Liver (tissue), 8 donors: ENCODE measurements at regions not wholly inside any gene's neighbourhood (a gene's known extent, or its start where the extent isn't known, plus 50 kb on each side); places are given as distances from the start of the nearest gene placed in this dataset.

Experiments
- DNase-seq: peaks from one replicate; pipeline ENCODE4 v3.0.0-alpha.2; 2017; ENCODE audit warnings: low spot score
- H3K27ac ChIP-seq, 2 donors: one replicate each; pipeline ENCODE4 v1.7.0; 2013; ENCODE audit warnings: inconsistent platforms in 2 of 2, low read length in 2 of 2, control low read depth in 1 of 2, low read depth in 1 of 2, mild to moderate bottlenecking in 1 of 2
- H3K27me3 ChIP-seq, 4 donors: one replicate each; pipeline versions ENCODE4 v1.6.1 to v1.7.0; 2013; ENCODE audit warnings: low read length in 3 of 4, inconsistent platforms in 1 of 4, mild to moderate bottlenecking in 1 of 4, moderate library complexity in 1 of 4; ENCODE audit not compliant: control insufficient read depth in 4 of 4, insufficient read depth in 4 of 4
- H3K36me3 ChIP-seq, 4 donors: one replicate each; pipeline versions ENCODE4 v1.6.1 to v1.7.0; 2013; ENCODE audit warnings: low read length in 3 of 4, mild to moderate bottlenecking in 3 of 4, low read depth in 1 of 4, moderate library complexity in 1 of 4; ENCODE audit not compliant: control insufficient read depth in 4 of 4, insufficient read depth in 3 of 4
- H3K4me1 ChIP-seq, 4 donors: one replicate each; pipeline versions ENCODE4 v1.6.1 to v1.7.0; 2013; ENCODE audit warnings: low read length in 3 of 4, mild to moderate bottlenecking in 3 of 4, moderate library complexity in 1 of 4; ENCODE audit not compliant: control insufficient read depth in 4 of 4, insufficient read depth in 4 of 4
- H3K4me3 ChIP-seq, 3 donors: one replicate each; pipeline versions ENCODE4 v1.6.1 to v1.7.0; 2013; ENCODE audit warnings: low read length in 3 of 3, control low read depth in 1 of 3, low read depth in 1 of 3, mild to moderate bottlenecking in 1 of 3
- H3K9ac ChIP-seq, 2 donors: one replicate each; pipeline ENCODE4 v1.7.0; 2013; ENCODE audit warnings: low read length in 2 of 2, mild to moderate bottlenecking in 2 of 2, moderate library complexity in 2 of 2, control low read depth in 1 of 2, low read depth in 1 of 2
- H3K9me3 ChIP-seq, 4 donors: one replicate each; pipeline versions ENCODE4 v1.6.1 to v1.7.0; 2013; ENCODE audit warnings: low read length in 3 of 4; ENCODE audit not compliant: control insufficient read depth in 4 of 4
- EGR1 ChIP-seq, 2 donors: IDR thresholded peaks; 2 replicates each; pipeline ENCODE4 v1.6.1; 2016 to 2018; ENCODE audit warnings: antibody characterized with exemption in 2 of 2, low read depth in 2 of 2
- FOXA2 ChIP-seq: IDR thresholded peaks from 2 replicates; pipeline ENCODE4 v1.6.1; 2016; ENCODE audit warnings: antibody characterized with exemption
- GABPA ChIP-seq, 2 donors: IDR thresholded peaks in 1 of 2; conservative IDR thresholded peaks in 1 of 2; 2 replicates each; pipeline ENCODE4 v1.6.1; 2016; ENCODE audit warnings: antibody characterized with exemption in 2 of 2, mild to moderate bottlenecking in 1 of 2, moderate library complexity in 1 of 2
- HNF4G ChIP-seq: IDR thresholded peaks from 2 replicates; pipeline ENCODE4 v1.6.1; 2016; ENCODE audit warnings: antibody characterized with exemption
- MAX ChIP-seq: IDR thresholded peaks from 2 replicates; pipeline ENCODE4 v1.6.1; 2016; ENCODE audit warnings: antibody characterized with exemption
- NR2F2 ChIP-seq: IDR thresholded peaks from 2 replicates; pipeline ENCODE4 v1.6.1; 2016; ENCODE audit warnings: antibody characterized with exemption
- RAD21 ChIP-seq, 2 donors: IDR thresholded peaks; 2 replicates each; pipeline ENCODE4 v1.6.1; 2016; ENCODE audit warnings: antibody characterized with exemption in 2 of 2, mild to moderate bottlenecking in 2 of 2
- REST ChIP-seq: IDR thresholded peaks from 2 replicates; pipeline ENCODE4 v1.6.1; 2016; ENCODE audit warnings: antibody characterized with exemption, mild to moderate bottlenecking
- RXRA ChIP-seq, 2 donors: IDR thresholded peaks; 2 replicates each; pipeline ENCODE4 v1.6.1; 2017 to 2018; ENCODE audit warnings: antibody characterized with exemption in 2 of 2, mild to moderate bottlenecking in 1 of 2
- TAF1 ChIP-seq: conservative IDR thresholded peaks from 2 replicates; pipeline ENCODE4 v1.6.1; 2016; ENCODE audit warnings: antibody characterized with exemption, mild to moderate bottlenecking
- WGBS: extraction: QIAGEN DNeasy Blood & Tissue Kit; methylation state at CpG from one replicate; pipeline ENCODE4 v1.1.7; 2013; 5-methylcytosine and 5-hydroxymethylcytosine counted together
- TF ChIP-seq, protein P1 (sequence below): IDR thresholded peaks from 2 replicates; pipeline ENCODE4 v1.6.1; 2016; ENCODE audit warnings: antibody characterized with exemption
- TF ChIP-seq, protein P2 (sequence below): IDR thresholded peaks from 2 replicates; pipeline ENCODE4 v1.6.1; 2016; ENCODE audit warnings: antibody characterized with exemption
- TF ChIP-seq, protein P3 (sequence below): fragments of 150-350 bp; IDR thresholded peaks from 2 replicates; pipeline ENCODE4 v1.5.1; 2017; ENCODE audit warnings: improper control_type of control experiment, low read depth, low read length; ENCODE audit not compliant: missing input control
- donor health status: healthy.
- donor health status: healthy.
- donor health status: healthy.
- donor health status: healthy.
- donor health status: healthy.

- TF ChIP-seq, protein P1, sequence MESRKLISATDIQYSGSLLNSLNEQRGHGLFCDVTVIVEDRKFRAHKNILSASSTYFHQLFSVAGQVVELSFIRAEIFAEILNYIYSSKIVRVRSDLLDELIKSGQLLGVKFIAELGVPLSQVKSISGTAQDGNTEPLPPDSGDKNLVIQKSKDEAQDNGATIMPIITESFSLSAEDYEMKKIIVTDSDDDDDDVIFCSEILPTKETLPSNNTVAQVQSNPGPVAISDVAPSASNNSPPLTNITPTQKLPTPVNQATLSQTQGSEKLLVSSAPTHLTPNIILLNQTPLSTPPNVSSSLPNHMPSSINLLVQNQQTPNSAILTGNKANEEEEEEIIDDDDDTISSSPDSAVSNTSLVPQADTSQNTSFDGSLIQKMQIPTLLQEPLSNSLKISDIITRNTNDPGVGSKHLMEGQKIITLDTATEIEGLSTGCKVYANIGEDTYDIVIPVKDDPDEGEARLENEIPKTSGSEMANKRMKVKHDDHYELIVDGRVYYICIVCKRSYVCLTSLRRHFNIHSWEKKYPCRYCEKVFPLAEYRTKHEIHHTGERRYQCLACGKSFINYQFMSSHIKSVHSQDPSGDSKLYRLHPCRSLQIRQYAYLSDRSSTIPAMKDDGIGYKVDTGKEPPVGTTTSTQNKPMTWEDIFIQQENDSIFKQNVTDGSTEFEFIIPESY: no peak
- TF ChIP-seq EGR1 (IDR thresholded peaks at IDR 0.05; ENCODE audit: low read depth in 2 of 2) (no peak), MAX (no peak)
Observed at GRCh38 chr2:48126162-48126561, 188.3 kb upstream of the FOXN2 start (continued).

- Histone ChIP-seq H3K9ac (no peak overlapping the region), H3K36me3 (no peaks in the 10 kb centered on the region), H3K4me3 (no peak overlapping the region), H3K27ac (no peak overlapping the region), H3K9me3 (no peaks in the 10 kb centered on the region), H3K4me1 (no peaks in the 10 kb centered on the region), H3K27me3 (peaks cover 0 to 2% (median 0%) of the 10 kb centered on the region in 4 donors)
- DNase-seq: no peak
- TF ChIP-seq RAD21 (IDR thresholded peaks at IDR 0.05) (no peak), FOXA2 (no peak), GABPA (IDR thresholded peaks at IDR 0.05 in 1 of 2, conservative IDR thresholded peaks at IDR 0.05 in 1 of 2) (no peak), HNF4G (no peak), RXRA (IDR thresholded peaks at IDR 0.05) (no peak), EGR1 (IDR thresholded peaks at IDR 0.05; ENCODE audit: low read depth in 2 of 2) (no peak), NR2F2 (no peak), REST (no peak), MAX (no peak), TAF1 (no peak)
- TF ChIP-seq, protein P2, sequence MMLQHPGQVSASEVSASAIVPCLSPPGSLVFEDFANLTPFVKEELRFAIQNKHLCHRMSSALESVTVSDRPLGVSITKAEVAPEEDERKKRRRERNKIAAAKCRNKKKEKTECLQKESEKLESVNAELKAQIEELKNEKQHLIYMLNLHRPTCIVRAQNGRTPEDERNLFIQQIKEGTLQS: no peak
- TF ChIP-seq, protein P3, sequence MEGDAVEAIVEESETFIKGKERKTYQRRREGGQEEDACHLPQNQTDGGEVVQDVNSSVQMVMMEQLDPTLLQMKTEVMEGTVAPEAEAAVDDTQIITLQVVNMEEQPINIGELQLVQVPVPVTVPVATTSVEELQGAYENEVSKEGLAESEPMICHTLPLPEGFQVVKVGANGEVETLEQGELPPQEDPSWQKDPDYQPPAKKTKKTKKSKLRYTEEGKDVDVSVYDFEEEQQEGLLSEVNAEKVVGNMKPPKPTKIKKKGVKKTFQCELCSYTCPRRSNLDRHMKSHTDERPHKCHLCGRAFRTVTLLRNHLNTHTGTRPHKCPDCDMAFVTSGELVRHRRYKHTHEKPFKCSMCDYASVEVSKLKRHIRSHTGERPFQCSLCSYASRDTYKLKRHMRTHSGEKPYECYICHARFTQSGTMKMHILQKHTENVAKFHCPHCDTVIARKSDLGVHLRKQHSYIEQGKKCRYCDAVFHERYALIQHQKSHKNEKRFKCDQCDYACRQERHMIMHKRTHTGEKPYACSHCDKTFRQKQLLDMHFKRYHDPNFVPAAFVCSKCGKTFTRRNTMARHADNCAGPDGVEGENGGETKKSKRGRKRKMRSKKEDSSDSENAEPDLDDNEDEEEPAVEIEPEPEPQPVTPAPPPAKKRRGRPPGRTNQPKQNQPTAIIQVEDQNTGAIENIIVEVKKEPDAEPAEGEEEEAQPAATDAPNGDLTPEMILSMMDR: no peak
- WGBS: 84% methylated on average over 4 of the region's 4 CpGs
Observed at GRCh38 chr2:48127612-48128191, 186.8 kb upstream of the FOXN2 start.
